ENCODE measurements at regions not wholly inside any gene's neighbourhood (a gene's known extent, or its start where the extent isn't known, plus 50 kb on each side); places are given as distances from the start of the nearest gene placed in this dataset.

DNA sequence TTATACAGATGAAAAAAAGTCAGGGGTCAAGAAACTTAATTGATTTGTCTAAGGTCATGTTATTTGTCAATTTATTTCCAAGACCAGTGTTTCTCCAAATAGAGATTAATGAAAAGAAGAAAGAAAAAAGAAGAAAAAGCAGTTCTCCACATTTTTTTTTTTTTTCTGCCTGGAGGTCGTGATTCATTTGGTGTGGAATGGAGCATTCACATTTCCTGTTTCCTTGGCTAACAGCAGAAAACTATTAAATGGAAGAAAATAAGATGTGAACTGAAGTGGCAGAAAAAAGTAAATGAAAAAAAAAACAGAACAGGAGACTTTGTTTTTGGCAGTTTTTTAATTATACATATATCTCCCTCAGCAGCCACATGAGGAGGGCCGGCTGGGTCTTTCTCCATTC, 470.8 kb upstream of the ZNF337 start:
- TF ChIP-seq, protein P1, sequence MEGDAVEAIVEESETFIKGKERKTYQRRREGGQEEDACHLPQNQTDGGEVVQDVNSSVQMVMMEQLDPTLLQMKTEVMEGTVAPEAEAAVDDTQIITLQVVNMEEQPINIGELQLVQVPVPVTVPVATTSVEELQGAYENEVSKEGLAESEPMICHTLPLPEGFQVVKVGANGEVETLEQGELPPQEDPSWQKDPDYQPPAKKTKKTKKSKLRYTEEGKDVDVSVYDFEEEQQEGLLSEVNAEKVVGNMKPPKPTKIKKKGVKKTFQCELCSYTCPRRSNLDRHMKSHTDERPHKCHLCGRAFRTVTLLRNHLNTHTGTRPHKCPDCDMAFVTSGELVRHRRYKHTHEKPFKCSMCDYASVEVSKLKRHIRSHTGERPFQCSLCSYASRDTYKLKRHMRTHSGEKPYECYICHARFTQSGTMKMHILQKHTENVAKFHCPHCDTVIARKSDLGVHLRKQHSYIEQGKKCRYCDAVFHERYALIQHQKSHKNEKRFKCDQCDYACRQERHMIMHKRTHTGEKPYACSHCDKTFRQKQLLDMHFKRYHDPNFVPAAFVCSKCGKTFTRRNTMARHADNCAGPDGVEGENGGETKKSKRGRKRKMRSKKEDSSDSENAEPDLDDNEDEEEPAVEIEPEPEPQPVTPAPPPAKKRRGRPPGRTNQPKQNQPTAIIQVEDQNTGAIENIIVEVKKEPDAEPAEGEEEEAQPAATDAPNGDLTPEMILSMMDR (IDR thresholded peaks at IDR 0.05): no peak
- TF ChIP-seq EZH2 (IDR thresholded peaks at IDR 0.05): no peak
- TF ChIP-seq EZH2phosphoT487 (IDR thresholded peaks at IDR 0.05): no peak
